Glomerular visceral epithelial cell (primary cell): ENCODE measurements at regions not wholly inside any gene's neighbourhood (a gene's known extent, or its start where the extent isn't known, plus 50 kb on each side); places are given as distances from the start of the nearest gene placed in this dataset.
"Not testable (repeated sequence)": the region's sequence is repeated elsewhere in the genome, so short reads cannot be mapped to it uniquely, and the experiment has no call there.

Experiments used
- DNase-seq: peaks from one replicate; pipeline ENCODE4 v3.0.0-alpha.2; 2016; ENCODE audit errors: extremely low spot score

DNA sequence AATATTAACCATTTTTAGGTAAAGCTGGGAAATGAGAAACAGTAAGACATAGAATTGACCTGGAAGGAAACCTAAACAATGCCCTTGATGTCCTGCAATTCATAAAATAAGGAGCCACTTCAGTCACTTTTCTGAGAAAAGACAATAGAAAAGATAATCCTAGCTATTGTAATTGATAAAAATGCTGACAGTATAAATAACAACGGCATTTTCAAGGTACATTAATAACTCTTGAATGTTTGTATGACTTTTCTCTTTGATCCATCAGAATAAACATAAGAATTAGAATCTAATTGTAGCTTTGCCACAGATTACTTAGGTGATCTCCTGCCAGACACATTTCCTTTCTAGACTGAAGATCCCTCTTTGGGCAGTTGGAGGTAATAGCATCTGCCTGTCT is 719.5 kb downstream of the SLC4A3 start:
- DNase-seq: no peak

DNA sequence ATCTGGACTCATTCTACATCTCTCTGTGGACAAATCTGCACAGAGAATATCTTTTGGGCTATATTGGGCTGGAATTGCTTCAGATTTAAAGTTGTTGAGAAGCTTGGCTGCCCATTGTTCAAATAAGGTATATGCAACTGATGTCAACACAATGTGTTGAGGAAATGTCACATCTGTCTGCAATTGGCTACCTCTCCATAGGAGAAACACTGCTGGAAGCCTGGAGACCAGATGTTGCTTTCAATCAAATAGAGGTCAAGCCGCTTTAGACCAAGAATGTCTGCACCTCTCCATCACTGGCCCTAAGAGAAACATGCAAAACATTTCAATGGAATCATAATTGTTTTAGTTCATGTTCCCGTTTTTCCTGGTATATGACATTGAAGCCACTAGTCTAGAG is 720.2 kb downstream of the SLC4A3 start:
- no peak for DNase-seq

DNA sequence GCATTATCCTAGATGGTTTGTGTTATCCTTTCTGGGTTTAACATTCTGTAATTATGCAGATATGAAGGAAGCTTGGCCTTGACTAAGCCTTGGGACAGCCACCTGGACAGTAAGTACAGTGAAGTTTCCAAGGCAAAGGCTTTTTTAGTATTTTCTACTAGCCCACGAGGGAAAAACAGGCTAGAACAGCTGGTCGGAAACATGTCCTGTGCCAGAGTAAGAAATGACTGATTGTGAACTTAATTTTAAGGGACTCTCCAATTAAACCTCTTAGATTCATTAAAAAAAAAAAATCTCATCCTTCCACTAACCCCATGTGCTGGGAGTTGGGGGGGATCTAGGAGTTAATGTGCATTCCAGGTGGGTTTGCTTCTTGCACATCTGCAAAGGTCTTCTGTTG is 720.8 kb downstream of the SLC4A3 start:
- no peak for DNase-seq

DNA sequence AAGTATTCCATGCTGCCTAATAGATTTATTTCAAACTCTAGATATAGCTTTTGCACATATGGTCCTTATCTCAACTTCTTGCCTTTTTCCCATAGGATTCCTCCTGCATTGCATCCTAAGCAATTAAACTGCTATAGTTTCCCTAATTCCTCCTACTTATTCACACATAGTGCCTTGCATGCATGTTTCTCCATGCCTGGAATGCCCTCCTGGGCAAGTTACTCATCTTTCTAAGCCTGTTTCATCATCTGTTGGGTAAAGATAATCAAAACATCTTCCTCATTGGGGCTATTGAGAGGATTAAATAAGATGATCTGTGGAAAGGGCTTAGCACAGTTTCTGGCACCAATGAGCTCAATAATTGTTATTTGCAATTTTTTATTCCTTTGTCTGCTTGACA is 726.5 kb downstream of the SLC4A3 start:
- no peak for DNase-seq

DNA sequence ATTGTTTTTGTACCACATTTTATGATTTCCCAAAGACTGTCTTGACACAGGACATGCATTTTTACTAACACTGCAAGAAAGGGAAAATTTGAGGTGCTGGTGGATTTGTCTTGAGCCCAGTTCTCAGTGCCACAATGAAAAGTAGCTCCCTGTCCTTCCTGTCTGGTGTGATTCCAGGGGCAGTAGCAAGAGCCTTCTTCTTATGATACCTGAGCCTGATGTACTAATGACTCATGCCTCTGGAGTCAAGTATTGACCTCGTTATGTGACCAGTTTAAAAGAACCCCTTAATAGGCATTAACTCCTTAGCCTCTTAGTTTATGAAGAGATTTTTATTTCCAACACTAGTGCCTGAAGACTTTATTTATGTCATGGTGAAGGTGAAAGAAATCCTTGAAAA is 728.6 kb downstream of the SLC4A3 start:
- peak; percentile 8 for DNase-seq

DNA sequence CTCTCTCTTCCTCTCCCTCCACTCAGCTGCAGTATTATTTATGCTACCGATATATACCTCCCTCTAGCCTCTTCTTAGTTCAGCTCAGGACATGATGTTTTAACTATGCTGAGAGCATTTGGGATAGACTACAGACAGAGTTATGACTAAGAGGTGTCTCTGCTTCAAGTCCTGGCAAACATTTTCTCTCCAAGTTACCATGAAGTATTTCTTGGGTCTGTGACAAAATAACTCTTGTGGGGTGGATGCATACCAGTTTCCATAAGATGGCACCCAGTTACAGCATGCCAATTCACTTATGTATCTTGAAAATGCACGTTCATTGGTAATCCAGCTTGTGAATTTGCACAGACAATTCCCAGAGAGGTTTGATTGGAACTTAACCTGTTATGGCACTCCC is 737.6 kb downstream of the SLC4A3 start:
- DNase-seq: peak; percentile 8

DNA sequence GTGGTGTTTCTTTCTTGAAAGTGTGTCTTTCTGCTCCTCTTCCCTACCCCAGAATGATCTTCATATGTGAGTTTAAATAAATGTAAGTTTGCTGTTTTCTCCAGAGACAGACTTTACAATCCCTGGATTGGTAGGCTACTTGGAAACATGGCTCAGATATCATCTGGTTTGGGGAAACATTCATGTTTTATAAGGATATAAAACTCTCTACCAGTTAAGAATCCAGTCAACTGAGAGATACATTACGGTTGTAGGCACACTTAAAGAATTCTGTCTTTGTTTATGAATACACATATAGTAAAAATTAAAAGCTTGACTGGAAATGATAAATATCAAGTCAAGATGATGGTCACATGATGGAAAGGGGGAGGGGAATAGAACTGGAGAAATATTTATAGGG is 739.3 kb downstream of the SLC4A3 start:
- DNase-seq: no peak

DNA sequence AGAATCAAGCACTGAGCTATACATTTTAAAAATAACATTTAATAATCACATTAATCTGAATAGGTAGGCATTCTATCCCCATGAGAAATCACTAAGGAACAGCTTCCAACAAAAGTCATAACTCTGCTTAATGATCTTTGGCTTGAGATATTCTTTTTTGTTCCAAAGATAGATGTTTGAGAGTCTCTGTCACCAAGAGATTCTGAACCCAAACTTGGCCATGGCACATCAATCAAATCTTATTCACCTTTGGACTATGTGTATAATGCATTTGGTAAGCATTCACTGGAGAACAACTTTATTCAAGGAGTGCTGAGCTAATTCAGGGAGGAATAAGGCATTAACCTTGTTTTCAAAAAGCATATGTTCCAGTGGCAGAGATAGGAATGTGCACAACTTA is 743.3 kb downstream of the SLC4A3 start:
- DNase-seq: no peak

DNA sequence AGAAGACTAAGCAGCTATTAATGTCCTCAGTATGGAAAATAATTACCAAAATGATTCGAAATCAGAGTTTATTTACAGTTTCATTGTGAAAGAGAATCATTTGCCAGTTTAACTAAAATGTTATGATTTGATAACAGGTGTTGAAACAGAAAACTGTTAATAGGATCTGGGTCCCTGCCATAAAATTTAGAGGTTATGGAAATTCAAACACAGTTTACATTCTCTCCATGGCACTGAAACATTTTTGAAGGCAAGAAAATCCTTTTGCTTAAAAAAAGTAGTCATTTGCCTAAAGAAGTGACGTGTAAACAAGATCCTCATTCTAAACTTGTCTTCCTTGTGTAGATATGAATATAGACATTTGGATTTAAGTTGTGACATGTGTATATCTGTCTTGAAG is 743.8 kb downstream of the SLC4A3 start:
- DNase-seq: no peak

DNA sequence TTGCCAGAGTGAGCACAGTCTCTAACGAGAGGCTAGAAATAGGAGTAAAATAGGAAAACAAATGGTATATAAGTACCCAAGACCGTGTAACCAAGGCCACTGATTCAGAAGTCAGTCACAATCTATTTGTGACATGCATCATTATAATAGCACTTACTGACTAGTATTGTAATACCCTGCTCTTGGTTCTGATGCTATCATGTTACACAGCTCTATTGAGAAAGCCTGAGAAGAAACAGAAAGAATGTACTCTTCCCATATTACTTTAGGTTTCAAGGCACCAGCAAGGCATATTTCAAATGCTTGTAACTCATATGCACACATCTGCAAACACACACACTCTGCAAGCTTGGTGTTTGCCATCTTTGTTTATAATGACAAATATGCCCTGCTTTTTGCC is 746.4 kb downstream of the SLC4A3 start:
- no peak for DNase-seq

DNA sequence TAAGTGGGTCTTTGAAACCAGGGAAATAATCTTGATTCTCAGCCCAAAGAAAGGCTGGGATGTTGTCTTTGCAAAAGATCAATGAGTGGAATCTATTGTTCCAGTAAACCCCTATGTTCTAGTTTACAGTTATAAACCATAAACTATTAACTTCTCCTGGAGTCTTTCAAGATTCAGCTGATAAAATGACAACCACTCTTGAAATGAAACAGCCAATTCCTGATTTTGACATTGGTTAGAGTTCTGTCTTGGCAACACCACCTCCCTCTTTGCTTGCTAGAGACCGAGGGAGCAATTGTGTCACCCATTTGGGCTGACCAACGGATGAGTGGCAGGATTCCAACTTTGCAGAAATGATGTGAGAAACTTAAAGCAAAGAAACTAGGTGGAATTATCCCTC is 746.9 kb downstream of the SLC4A3 start:
- DNase-seq: no peak

DNA sequence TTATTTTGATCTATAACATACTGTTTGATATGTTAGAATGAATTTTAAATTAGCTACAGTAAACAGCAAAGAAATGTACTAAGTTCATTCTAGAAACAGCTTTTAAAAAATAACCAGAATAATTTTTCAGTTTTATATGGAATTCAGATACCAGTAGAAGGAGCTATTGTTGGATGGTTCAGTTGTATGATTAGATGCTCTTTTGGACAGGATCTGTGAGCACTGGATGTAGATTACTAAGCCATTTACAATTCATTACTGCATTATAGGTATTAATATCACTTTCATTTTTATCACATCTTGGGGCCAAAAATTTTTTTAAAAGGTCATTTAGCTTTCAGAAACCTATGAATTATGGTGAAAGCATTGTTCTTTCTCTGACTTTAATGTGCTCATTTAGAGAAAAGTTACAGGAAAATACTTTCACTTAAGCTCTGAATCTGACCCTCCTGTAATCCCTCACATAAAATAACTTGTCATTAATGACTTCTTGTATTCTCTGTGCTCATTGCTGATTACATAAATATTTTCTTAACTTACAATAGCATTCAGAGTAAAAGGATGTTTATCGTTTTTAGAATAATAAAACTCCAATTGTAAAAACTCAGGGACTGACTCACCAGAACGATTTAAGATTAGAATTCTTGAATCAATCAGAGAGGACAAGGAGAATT is 750.2 kb downstream of the SLC4A3 start:
- DNase-seq: no peak

DNA sequence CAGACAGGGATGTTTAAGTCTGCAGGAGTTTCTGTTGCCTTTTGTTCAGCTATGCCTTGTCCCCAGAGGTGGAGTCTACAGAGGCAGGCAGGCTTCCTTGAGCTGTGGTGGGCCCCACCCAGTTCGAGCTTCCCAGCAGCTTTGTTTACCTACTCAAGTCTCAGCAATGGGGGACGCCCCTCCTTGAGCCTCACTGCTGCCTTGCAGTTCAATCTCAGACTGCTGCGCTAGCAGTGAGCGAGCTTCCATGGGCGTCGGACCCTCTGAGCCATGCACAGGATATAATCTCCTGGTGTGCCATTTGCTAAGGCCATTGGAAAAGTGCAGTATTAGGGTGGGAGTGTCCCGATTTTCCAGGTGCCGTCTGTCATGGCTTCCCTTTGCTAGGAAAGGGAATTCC is 760.3 kb downstream of the SLC4A3 start:
- not testable (repeated sequence) for DNase-seq

DNA sequence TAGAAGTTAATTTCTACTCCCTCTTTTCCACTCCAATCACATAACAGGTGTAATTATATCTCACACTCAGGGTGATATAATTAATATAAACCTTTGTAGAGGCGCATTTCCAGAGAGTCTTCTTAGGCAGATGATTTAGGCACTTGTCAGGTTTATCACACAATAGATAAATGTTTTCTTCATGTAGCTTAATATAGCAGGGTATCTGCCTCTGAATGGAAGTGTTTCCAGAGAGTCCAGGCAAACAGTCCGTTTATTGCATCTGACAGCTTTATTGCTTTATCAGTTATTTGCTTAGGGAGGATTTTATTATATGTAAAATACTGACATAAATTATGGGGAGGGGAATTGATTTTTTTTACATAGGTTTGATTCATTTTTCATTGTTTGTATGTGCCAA is 766.3 kb downstream of the SLC4A3 start:
- DNase-seq: no peak

DNA sequence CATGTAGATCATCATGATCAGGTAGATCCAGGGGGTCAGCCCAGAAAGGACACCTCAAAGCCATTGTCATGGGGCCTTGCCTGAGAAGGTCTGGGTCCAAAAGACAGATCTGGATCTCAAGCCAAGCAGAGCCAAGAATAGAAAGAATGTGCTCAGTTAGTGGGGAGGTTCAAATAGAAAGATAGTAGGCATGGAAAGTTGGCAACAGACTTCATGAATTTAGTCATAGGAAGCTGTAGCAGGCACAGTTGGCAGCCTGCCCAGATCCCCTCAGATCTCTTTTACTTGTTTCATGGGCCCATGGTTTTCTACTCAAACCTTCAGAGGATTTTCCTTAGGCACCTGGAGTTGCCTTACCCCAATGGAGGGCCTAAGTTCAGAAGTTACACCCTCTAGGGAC is 767.0 kb downstream of the SLC4A3 start:
- DNase-seq: peak; percentile 77

DNA sequence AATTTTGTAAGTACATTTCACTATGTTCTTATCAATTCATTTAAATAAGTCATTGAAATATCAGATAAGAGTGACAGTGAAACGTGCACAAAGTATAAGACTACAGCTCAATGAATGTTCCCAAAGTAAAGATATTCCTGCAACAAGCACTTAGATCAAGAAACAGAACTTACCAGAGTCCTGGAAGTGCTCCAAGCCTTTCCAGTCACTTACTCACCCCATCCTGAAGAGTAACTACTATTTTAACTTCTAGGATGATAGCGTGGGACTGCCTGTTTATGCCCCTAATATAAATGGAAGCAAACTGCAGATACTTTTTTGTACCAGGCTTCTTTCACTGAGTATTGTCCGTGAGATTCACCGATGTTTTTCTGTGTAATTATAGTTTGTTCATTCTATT is 768.9 kb downstream of the SLC4A3 start:
- peak; percentile 14 for DNase-seq

DNA sequence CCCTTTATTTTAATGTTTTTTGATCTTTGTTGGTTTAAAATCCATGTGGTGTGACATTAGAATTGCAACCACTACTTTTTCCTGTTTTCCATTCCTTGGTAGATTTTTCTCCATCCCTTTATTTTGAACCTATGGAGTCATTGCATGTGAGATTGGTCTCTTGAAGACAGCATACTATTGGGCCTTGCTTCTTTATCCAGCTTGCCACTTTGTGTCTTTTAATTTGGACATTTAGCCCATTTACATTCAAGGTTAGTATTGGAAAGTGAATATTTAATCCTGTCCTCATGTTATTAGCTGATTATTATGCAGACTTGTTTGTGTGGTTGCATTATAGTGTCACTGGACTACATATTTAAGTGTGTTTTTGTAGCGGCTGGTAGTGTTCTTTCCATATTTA is 782.9 kb downstream of the SLC4A3 start:
- DNase-seq: no peak

DNA sequence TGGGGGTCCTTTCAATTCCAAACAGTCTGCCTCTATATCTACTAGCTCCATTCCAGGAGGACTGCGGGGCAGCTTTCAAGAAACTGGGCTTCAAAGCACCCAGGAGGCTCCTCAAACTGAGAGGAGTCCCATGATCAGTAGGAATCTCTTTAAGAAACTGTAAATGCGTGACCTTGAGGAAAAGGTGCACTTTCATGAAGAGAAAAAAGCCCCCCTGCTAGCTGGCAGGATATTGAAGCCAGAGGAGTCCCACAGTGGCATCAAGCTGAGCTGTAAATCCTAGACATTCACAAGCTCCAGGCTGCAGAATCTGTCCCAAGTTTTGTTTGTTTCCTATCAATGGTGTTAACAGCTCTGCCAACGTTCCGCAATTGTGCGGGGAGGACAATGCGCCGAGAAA is 790.1 kb downstream of the SLC4A3 start:
- no peak for DNase-seq

DNA sequence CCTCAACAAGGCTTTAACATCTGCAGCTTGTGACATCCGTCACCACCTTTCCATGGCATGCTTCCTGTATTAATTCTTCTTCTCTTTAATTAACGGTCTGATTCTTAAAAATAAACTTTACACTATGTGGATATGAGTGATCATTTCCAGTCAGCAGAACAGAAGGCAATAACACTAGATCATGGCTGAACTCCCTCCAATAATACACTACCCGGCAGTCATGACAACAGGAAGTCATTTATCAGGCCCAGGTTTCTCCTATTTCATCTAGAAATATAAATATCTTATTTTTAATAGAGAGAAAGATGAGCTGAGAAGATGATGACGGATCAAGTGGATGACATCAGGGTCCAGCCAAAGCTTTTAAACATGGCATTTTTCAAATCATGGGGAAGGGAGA is 792.2 kb downstream of the SLC4A3 start:
- no peak for DNase-seq

DNA sequence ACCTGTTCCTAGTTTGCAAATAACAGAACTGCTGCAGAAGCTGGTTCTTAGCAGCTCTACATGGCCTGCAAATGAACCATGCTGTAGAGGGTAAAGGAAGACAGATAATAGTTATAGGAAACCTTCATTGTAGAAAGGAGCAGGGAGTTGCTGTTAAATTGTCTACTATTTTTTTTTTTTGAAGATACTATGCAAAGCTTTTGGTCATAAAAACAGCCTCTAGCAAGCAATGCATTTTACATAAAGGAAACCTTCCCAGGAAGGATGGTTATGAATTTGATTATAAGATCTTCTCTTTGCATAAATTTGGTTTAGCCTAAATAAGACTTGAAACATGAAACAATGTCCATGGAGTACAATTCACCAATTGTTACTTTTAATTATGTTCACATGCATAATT is 793.4 kb downstream of the SLC4A3 start:
- DNase-seq: no peak

DNA sequence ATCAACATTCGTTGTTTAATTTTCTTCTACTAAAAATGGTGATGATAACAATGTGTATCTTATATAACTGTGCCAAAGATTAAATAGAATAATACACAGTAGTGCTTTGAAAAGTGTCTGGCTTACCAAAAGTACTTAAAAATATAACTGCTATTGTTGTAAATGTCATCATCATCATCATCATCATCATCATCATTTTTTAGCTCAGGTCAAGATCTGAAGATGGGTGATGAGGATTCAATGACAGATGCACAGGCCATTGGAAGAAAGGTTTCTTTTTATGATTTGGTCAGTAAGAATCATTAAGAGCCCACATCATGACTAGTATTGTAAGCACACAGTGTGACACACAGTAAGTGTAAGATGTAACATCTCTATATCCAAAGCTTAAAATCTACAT is 795.2 kb downstream of the SLC4A3 start:
- DNase-seq: no peak

DNA sequence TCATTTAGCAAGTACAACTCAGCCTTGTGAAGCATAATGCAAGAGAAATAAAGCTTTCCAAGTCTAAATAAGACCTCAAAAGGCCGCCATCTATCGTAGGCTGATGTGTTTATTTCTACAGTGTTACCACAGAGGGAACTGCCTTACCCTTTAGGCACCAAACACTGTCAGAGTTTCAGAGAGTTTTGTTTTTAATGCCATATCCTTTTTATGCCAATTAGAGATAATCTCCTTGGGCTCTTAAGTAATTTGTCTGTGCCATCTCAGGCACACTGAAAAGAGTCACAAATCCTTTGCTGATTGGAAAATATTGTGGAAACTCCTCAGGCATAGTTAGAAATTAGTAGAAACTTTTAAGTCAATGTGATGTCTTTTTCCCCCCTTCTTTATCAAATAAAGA is 797.1 kb downstream of the SLC4A3 start:
- no peak for DNase-seq

DNA sequence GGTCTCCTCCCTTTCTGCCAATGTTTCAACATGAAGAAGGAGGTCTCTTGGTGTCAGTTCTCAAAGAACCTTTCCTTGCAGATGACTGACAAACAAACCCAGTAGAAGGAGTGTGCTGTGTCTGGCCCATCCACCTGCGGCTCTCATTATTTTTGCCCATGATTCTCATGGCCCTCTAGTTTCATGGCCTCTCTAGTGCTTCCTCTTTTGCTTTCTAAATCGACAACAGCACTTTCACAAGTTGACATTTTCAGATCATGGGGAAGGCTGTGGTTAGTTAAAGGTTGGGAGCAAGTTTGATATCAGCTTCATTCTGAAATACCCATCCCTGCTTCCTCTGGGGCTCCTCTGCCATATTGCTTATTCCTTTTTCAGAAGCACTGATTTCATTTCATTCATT is 805.2 kb downstream of the SLC4A3 start:
- DNase-seq: no peak

DNA sequence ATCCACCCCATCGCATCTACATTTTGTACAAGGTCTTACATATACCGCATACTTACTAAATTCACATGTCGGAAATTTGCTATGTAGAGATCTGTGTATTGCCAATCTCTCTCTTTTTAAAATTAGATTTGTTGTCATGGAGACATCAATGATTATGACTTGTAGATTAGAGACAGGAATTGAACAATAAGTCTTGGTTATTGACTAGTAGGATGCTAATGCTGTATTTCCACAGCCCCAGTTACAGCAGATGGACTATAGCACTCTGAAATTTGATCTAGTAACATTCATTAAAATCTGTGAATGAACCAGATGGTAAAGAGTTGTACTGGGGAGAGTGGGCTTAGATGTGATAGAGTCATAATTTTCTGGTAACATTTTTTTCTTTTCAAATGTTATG is 805.7 kb downstream of the SLC4A3 start:
- no peak for DNase-seq

DNA sequence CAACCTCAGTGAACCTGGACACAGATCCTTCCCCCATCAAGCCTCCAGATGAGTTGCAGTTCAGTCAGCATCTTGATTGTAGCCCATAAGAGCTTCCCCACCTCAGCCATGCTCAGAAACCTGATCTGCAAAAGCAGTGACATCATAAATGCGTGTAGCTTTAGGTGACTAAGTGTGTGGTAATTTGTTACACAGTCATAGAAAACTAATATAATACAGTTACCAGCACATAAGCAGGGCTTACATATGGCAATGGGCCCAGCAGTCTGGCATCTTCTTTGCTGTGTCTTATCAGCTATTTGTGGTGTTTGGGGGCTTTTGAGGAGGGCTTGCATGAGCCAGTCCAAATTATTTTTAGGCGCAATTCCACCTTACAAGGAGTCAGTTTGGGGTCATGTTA is 807.0 kb downstream of the SLC4A3 start:
- peak; percentile 9 for DNase-seq
